TTC549 (cell line): ENCODE measurements at regions not wholly inside any gene's neighbourhood (a gene's known extent, or its start where the extent isn't known, plus 50 kb on each side); places are given as distances from the start of the nearest gene placed in this dataset.
"Not testable (repeated sequence)": the region's sequence is repeated elsewhere in the genome, so short reads cannot be mapped to it uniquely, and the experiment has no call there.

ENCODE experiments used
- FAIRE-seq: peaks from 2 replicates; lab custom pipeline; 2012; peaks lifted over from hg19 to GRCh38; lab: Jason Lieb, UNC

- FAIRE-seq = no peak
These were observed 201.0 kb upstream of the NABP1 start for GRCh38 chr2:191476901-191477300.

- FAIRE-seq = no peak
These were observed 198.9 kb upstream of the NABP1 start for GRCh38 chr2:191478799-191479679.

DNA sequence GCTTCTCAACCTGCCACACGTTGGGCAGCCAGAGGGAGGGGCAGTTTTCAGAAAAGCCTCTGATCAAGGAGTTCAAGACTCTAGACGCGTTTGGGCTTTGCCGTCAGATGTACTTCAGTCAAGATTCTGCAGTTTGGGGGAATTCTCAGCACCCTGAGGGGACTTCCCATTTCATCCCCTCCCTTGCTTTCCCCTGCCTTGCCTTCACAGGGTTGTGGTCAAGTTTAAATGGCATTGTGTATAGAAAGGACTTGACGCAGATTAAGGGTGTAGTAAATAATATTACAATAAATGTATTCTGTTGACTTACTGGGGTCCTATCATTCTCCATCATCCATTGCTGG, 198.3 kb upstream of the NABP1 start:
- no peak for FAIRE-seq

- no peak for FAIRE-seq
These were observed 196.4 kb upstream of the NABP1 start for GRCh38 chr2:191481305-191482070.

DNA sequence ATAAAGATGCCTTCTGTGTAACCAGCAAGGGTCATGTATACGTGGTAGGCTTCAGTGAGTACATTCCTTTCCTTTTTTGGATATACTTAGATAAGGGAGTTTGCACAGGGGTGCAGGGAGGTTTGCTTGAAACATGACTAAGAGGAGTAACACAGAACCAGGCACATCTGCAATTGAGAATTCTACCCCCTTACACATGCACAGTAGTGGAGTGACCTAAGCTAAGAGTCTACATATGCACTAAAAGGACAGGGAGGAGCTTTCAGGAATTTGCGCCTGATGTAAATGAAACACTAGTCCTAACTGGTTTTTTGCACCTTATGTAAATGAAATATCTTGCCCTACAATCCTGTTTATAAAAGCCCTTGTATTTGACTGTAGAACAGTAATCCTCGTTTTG, 194.8 kb upstream of the NABP1 start:
- no peak for FAIRE-seq

DNA sequence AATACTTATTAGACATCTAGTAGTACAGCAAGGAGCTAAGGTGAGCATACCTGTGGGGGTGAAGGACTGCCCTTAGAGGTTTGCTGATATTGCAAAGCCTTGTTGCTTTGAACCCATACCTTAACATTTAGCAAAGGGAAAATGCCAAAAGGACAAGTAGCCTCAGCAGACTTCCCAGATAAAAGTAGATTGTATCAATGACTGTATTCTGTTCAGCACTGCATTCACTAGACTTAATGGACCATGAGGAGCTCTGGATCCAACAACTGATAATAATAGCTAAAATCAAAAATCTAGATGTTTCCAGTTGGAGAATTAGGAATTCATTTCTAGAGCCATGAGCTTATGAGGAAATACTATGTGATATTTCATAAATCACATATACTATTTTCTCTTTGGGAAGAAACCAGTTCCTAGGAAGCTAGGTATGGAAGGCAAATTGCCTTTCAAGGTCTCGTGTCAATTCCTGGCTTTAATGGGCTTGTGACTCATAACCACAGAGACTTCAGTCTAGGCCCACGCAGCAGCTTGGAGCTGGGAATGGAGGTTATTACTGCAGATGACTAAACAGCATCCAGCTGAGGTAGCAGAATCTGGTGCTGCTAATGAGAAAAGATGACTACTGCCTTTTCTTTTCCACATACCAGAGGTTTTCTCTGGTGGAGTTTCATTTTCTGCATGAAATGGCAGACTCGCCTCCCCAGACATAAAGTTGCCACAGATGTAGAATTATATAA, 191.2 kb upstream of the NABP1 start:
- FAIRE-seq = no peak

GRCh38 chr2:191488135-191488534, 189.8 kb upstream of the NABP1 start:
- no peak for FAIRE-seq

- FAIRE-seq = no peak
These were observed 188.8 kb upstream of the NABP1 start for GRCh38 chr2:191489177-191489576.

DNA sequence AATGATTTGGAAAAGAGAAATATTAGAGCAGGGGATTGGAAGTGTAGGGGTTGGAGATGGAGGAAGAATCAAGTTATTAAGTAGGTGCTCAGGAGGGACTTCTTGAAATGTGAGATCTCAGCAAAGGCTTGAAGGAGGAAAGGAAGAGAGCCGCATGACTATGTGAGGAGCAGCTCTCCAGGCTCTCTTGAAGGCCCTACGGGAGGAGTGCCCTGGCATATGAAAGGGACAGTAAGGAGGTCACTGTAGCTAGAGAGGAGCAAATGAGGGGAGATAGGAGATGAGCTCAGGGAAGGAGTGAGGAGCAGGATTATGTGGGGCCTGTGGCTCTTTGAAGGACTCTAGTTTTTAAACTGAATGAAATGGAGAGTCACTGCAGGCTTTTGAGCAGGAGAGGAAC, 181.1 kb upstream of the NABP1 start:
- FAIRE-seq = no peak

GRCh38 chr2:191497822-191498221, 180.1 kb upstream of the NABP1 start:
- FAIRE-seq = no peak

- FAIRE-seq = no peak
These were observed 178.9 kb upstream of the NABP1 start for GRCh38 chr2:191499050-191499449.

- FAIRE-seq = no peak
These were observed 177.9 kb upstream of the NABP1 start for GRCh38 chr2:191499874-191500565.

- no peak for FAIRE-seq
These were observed 177.4 kb upstream of the NABP1 start for GRCh38 chr2:191500566-191500883.

- FAIRE-seq = no peak
These were observed 176.9 kb upstream of the NABP1 start for GRCh38 chr2:191500884-191501560.

GRCh38 chr2:191501561-191502168, 176.3 kb upstream of the NABP1 start:
- FAIRE-seq = no peak

DNA sequence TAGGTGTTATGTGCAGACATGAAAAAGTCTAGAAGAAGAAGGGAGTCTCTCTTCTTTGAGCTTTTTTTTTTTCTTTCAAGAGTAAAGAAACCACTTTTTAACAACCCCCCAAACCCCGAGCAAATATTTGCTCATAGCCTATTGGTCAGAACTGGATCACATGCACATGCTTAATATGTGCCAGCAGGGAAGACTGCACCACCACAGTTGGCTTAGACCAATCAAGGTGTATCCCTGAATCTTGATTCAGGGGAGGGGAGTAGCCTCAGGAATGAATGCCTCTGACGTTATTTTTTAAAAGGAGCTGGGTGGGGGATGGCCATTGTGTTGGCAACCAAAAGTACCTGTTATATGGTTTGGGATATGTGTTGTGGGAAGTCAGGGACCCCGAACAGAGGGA, 171.4 kb upstream of the NABP1 start:
- FAIRE-seq = no peak

- not testable (repeated sequence) for FAIRE-seq
These were observed 170.6 kb upstream of the NABP1 start for GRCh38 chr2:191507252-191507853.

- FAIRE-seq = no peak
These were observed 169.2 kb upstream of the NABP1 start for GRCh38 chr2:191508738-191509137.

GRCh38 chr2:191512216-191512835, 165.6 kb upstream of the NABP1 start:
- FAIRE-seq = no peak

- FAIRE-seq = no peak
These were observed 165.1 kb upstream of the NABP1 start for GRCh38 chr2:191512874-191513273.

DNA sequence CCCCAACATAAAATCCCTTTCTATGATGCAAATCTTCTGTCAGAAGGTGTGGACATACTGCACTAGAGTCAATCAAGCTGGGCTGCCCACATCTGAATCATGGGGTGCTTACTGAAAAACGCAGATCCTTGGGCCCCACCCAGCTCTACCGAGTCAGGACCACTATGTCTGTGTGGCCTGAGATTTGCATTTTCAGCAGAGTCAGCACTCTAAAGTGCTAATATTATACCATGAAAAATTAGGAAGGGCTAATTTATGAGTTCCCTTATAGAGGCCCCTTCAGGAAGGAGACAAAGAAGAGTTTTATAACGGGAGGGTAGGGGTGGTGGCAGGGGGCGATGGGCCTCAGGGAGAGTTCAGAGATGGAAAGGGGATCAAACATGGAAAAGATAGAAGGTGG, 163.3 kb upstream of the NABP1 start:
- no peak for FAIRE-seq
